BJ (cell line): ENCODE measurements at regions not wholly inside any gene's neighbourhood (a gene's known extent, or its start where the extent isn't known, plus 50 kb on each side); places are given as distances from the start of the nearest gene placed in this dataset.

Source experiments
- CTCF ChIA-PET: fragments of 350-600 bp; formaldehyde crosslinking; extraction: SDS; loops from one replicate; lab custom pipeline; 2021; ENCODE audit warnings: antibody characterized with exemption, inconsistent platforms; lab: Yijun Ruan, JAX
- POLR2A ChIA-PET: fragments of 300-600 bp; sonication (Branson Sonifier 250); formaldehyde crosslinking; extraction: SDS; loops from one replicate; lab custom pipeline; 2021; ENCODE audit warnings: antibody characterized with exemption; lab: Charles Lee
- DNase-seq: peaks from one replicate; pipeline ENCODE4 v3.0.0-alpha.2; 2011; ENCODE audit warnings: low read depth
- H3K27me3 ChIP-seq: 2 replicates; pipeline ENCODE4 v1.6.0; 2011; ENCODE audit warnings: low read length; ENCODE audit not compliant: control insufficient read depth, insufficient read depth
- H3K36me3 ChIP-seq: 2 replicates; pipeline ENCODE4 v1.5.1; 2011; ENCODE audit warnings: low read length; ENCODE audit not compliant: control insufficient read depth, insufficient read depth
- H3K4me3 ChIP-seq: 2 replicates; pipeline ENCODE4 v1.5.1; 2011; ENCODE audit warnings: low read depth, mild to moderate bottlenecking, control low read depth, low read length
- CTCF ChIP-seq: IDR thresholded peaks from 2 replicates; pipeline ENCODE4 v1.5.1; 2011; ENCODE audit warnings: low read depth, mild to moderate bottlenecking, control low read depth, inconsistent platforms, low read length, moderate library complexity; ENCODE audit not compliant: insufficient read depth

GRCh38 chr10:123485341-123485960 lies 180.7 kb upstream of the GPR26 start:
- H3K36me3 ChIP-seq: no peaks in the 10 kb centered on the region
- no peak for TF ChIP-seq CTCF
- no peak overlapping the region for H3K4me3 ChIP-seq
- no peaks in the 10 kb centered on the region for H3K27me3 ChIP-seq
- ChIA-PET CTCF (no interaction called here), POLR2A (no interaction called here)
- DNase-seq: no peak

- no peaks in the 10 kb centered on the region for H3K36me3 ChIP-seq
- no peak for DNase-seq
- POLR2A ChIA-PET: no interaction called here
- CTCF ChIA-PET: no interaction called here
- no peak overlapping the region for H3K4me3 ChIP-seq
- no peaks in the 10 kb centered on the region for H3K27me3 ChIP-seq
- no peak for TF ChIP-seq CTCF
Observed at GRCh38 chr10:123488436-123488835, 177.7 kb upstream of the GPR26 start.

- Histone ChIP-seq H3K36me3 (no peaks in the 10 kb centered on the region), H3K4me3 (no peak overlapping the region), H3K27me3 (no peaks in the 10 kb centered on the region)
- ChIA-PET CTCF (no interaction called here), POLR2A (no interaction called here)
- no peak for DNase-seq
- no peak for TF ChIP-seq CTCF
Observed at GRCh38 chr10:123491364-123491763, 174.8 kb upstream of the GPR26 start.

- POLR2A ChIA-PET: no interaction called here
- CTCF ChIA-PET: no interaction called here
- Histone ChIP-seq H3K4me3 (no peak overlapping the region), H3K27me3 (no peaks in the 10 kb centered on the region), H3K36me3 (no peaks in the 10 kb centered on the region)
- no peak for DNase-seq
- no peak for TF ChIP-seq CTCF
Observed at GRCh38 chr10:123492016-123492415, 174.1 kb upstream of the GPR26 start.

- Histone ChIP-seq H3K4me3 (no peak overlapping the region), H3K27me3 (no peaks in the 10 kb centered on the region), H3K36me3 (no peaks in the 10 kb centered on the region)
- ChIA-PET CTCF (no interaction called here), POLR2A (no interaction called here)
- no peak for DNase-seq
- TF ChIP-seq CTCF: no peak
Observed at GRCh38 chr10:123494301-123494808, 171.8 kb upstream of the GPR26 start.
